ENCODE measurements at regions not wholly inside any gene's neighbourhood (a gene's known extent, or its start where the extent isn't known, plus 50 kb on each side); places are given as distances from the start of the nearest gene placed in this dataset.
A peak's percentile ranks its signal among the peaks of the same experiment; 100 is the strongest.

DNA sequence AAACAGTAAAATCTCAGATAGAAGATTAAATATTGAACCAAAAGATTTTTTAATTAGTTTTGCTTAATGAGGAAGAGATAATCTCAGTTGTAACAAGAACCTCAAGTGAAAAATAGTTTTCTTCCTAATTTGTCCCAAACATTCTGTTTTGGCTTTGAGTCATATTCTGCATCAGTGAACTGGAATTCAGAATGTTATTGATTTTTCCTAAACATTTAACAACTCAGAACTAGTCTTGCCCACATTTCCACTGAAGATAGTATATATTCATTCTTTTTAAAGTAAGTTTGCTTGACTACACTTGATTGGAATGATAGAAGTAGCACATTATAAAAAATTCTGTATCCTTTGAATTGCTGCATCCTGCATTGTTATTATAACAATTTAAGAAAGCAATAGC lies 85.7 kb upstream of the UGP2 start:
- intact Hi-C loops (cut with DNase I; ENCODE audit: low total_unique reads) = no loop called here
- DNase-seq = no peak
- no peak overlapping the region for H3K27ac ChIP-seq
- no peaks in the 10 kb centered on the region for H3K9me3 ChIP-seq
- no peaks in the 10 kb centered on the region for H3K4me1 ChIP-seq
- H3K27me3 ChIP-seq = no peaks in the 10 kb centered on the region
- TF ChIP-seq POLR2AphosphoS5 (IDR thresholded peaks at IDR 0.05) (no peak), POLR2A (IDR thresholded peaks at IDR 0.05) (no peak), EP300 (IDR thresholded peaks at IDR 0.05; ENCODE audit: low read depth) (no peak), CTCF (IDR thresholded peaks at IDR 0.05) (no peak)
- in situ Hi-C loops (cut with MboI; ENCODE audit: low pct_ligation_motif_present in 1 of 4, low pct_unique_long_range_greater_than_20kb in 1 of 4, low sequenced_read_pairs in 3 of 4) = no loop called here
- no peak overlapping the region for H3K4me3 ChIP-seq
- no peaks in the 10 kb centered on the region for H3K36me3 ChIP-seq

DNA sequence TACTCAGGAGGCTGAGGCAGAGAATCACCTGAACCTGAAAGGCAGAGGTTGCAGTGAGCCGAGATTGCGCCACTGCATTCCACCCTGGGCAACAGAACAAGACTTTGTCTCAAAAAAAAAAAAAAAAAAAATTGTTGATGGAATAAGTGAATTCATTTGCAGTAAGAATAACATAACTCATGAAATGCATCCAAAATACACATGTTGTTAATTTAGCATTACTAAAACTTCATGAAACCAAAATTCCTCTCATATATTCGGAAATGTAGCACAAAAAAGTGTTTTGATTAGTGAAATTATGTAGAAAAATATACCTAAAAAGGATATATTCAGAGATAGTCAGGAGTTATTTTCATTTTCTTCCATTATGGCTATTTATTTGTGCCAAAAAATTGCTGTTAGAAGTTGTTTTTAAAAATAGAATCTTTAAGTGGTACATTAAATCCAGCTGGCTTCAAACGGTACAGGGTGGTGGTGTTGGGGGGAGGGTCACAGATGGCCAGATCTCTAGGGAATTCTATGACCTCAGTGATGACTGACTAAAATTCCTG lies 78.2 kb upstream of the UGP2 start:
- in situ Hi-C loops (cut with MboI; ENCODE audit: low pct_ligation_motif_present in 1 of 4, low pct_unique_long_range_greater_than_20kb in 1 of 4, low sequenced_read_pairs in 3 of 4) = no loop called here
- intact Hi-C loops (cut with DNase I; ENCODE audit: low total_unique reads) = no loop called here
- H3K9me3 ChIP-seq = peaks cover 6 to 8% of the 10 kb centered on the region in 2 donors
- WGBS, 2 donors (ENCODE audit: low coverage in 1 of 2) = 68 to 72% methylated on average over 2 to 4 of the region's 4 CpGs
- no peak for DNase-seq
- peaks cover 0 to 14% (median 4%) of the 10 kb centered on the region in 4 donors for H3K4me1 ChIP-seq
- H3K27me3 ChIP-seq = no peaks in the 10 kb centered on the region
- H3K27ac ChIP-seq = no peak overlapping the region
- H3K36me3 ChIP-seq = no peaks in the 10 kb centered on the region
- no peak overlapping the region for H3K4me3 ChIP-seq
- no peak for TF ChIP-seq POLR2A (IDR thresholded peaks at IDR 0.05)

DNA sequence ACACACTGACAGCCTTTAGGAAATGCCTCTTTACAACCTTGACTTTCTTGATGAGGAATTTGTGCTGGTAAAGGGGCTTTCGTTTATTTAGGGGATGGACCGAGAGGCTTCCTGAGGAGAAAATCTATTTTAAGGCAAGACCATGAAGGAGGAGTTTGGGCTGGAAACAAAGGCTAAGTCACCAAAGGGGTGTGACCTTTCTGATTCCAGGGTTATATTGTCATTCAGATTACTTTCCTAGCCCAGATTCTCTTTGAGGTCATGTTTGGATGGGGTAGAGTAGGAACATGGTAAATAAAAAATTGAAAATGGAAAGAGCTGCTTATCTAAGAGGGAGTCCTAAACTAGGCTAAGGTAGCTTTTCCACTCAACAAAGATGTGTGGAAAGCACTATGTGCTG lies 77.1 kb upstream of the UGP2 start:
- Histone ChIP-seq H3K4me1 (peaks cover 0 to 14% (median 4%) of the 10 kb centered on the region in 4 donors), H3K27me3 (no peaks in the 10 kb centered on the region), H3K27ac (peak overlapping the region; percentile 4 to 74 (median 42)), H3K4me3 (no peak overlapping the region), H3K36me3 (no peaks in the 10 kb centered on the region), H3K9me3 (peaks cover 6 to 8% of the 10 kb centered on the region in 2 donors)
- no peak for DNase-seq
- intact Hi-C loops (cut with DNase I; ENCODE audit: low total_unique reads) = no loop called here
- in situ Hi-C loops (cut with MboI; ENCODE audit: low pct_ligation_motif_present in 1 of 4, low pct_unique_long_range_greater_than_20kb in 1 of 4, low sequenced_read_pairs in 3 of 4) = no loop called here
- TF ChIP-seq POLR2A (IDR thresholded peaks at IDR 0.05) (no peak), POLR2AphosphoS5 (IDR thresholded peaks at IDR 0.05) (no peak), EP300 (IDR thresholded peaks at IDR 0.05; ENCODE audit: low read depth) (no peak), CTCF (IDR thresholded peaks at IDR 0.05) (no peak)
- WGBS, 2 donors (ENCODE audit: low coverage in 1 of 2) = 40 to 61% methylated on average over 1 to 2 of the region's 2 CpGs

- DNase-seq = peak; percentile 10
- 41 to 48% methylated on average over 2 of the region's 2 CpGs for WGBS, 2 donors (ENCODE audit: low coverage in 1 of 2)
- in situ Hi-C loops (cut with MboI; ENCODE audit: low pct_ligation_motif_present in 1 of 4, low pct_unique_long_range_greater_than_20kb in 1 of 4, low sequenced_read_pairs in 3 of 4) = no loop called here
These were observed 76.6 kb upstream of the UGP2 start for GRCh38 chr2:63765117-63765516.

More at GRCh38 chr2:63765117-63765516, 76.6 kb upstream of the UGP2 start:
- Histone ChIP-seq H3K9me3 (peaks cover 6 to 8% of the 10 kb centered on the region in 2 donors), H3K4me3 (no peak overlapping the region), H3K27ac (peak overlapping the region; percentile 4 to 74 (median 42)), H3K27me3 (no peaks in the 10 kb centered on the region), H3K4me1 (peaks cover 0 to 14% (median 4%) of the 10 kb centered on the region in 4 donors), H3K36me3 (no peaks in the 10 kb centered on the region)
- TF ChIP-seq POLR2A (IDR thresholded peaks at IDR 0.05) = no peak
- no peak for TF ChIP-seq EP300 (IDR thresholded peaks at IDR 0.05; ENCODE audit: low read depth)
- TF ChIP-seq CTCF (IDR thresholded peaks at IDR 0.05) = no peak
- TF ChIP-seq POLR2AphosphoS5 (IDR thresholded peaks at IDR 0.05) = no peak
- intact Hi-C loops (cut with DNase I; ENCODE audit: low total_unique reads) = no loop called here
